ENCODE measurements at regions not wholly inside any gene's neighbourhood (a gene's known extent, or its start where the extent isn't known, plus 50 kb on each side); places are given as distances from the start of the nearest gene placed in this dataset.

DNA sequence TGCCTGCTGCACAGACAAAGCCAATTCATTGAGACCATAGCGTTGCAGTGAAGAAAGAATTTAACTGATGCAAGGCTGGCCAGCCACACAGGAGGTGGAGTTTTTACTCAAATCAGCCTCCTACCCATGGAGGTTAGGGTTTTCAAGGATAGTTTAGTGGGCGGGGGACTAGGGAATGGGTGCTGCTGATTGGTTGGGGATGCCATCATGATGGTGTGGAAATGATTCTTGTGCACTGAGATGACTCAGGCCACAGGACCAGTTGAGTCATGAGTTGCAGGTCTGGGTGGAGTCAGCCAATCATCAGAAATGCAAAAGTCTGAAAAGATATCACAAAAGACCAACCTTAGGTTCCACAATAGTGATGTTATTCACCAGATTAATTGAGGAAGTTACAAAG is 359.6 kb downstream of the FOXO1 start:
- intact Hi-C loops (cut with DNase I), result no loop called here
- no peak for ATAC-seq (ENCODE audit: poor library complexity)
- no peak for DNase-seq

DNA sequence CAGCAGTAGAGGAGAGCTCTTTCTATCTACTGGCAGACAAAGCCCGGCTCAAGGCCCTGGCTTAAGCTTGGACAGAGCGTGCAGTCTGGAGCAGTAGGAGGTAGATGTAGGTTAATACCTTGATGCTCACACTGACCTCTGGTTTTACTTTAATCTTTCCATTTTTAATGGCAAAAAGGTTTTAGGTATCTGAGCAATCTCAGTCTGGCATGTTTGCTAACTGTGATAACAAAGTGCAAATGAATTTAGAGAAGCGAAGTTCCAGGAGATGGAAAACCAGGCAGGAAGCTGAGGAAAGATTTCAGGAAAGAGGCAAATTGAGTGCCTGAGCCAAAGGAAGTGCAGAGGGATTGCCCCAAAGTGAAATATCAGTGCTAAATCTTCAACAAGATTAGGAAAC is 356.6 kb downstream of the FOXO1 start:
- ATAC-seq (ENCODE audit: poor library complexity) (no peak), DNase-seq (no peak)
- intact Hi-C loops (cut with DNase I), result no loop called here

DNA sequence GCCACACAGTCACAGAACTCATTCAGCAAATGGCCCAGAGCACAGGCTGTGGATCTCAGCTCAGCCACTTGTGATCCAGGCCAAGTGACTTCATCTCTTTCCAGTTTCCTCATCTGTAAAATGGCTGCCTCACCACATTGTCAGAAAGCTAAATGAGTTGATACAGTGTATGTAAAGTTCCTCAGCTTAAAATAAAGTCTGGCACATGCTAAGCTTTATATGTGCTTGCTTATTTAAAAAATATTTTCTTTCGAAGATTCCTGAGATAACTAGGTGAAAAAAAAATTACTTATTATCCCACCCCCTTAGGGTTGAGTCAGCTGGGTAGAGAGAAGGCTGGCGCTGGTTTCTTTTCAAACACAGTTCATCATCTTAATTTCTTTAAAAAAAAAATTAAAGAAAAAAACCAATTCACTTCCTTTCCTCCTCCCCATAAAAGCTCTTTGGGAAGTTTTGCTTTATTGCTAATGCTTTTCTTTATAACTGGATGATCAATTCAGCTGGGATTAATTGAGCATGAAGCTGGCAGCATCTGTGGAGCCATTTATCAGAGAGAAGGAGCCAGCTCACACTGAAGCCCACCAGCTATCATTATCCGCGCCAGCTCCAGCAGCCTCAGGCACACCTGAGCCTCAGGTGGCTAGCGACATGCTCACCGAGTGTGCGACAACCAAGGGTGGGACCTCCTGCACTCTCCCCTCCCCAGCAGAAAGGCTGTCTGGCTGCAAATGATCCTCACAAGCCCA is 354.9 kb downstream of the FOXO1 start:
- intact Hi-C loops (cut with DNase I), result no loop called here
- DNase-seq (no peak), ATAC-seq (ENCODE audit: poor library complexity) (no peak)

DNA sequence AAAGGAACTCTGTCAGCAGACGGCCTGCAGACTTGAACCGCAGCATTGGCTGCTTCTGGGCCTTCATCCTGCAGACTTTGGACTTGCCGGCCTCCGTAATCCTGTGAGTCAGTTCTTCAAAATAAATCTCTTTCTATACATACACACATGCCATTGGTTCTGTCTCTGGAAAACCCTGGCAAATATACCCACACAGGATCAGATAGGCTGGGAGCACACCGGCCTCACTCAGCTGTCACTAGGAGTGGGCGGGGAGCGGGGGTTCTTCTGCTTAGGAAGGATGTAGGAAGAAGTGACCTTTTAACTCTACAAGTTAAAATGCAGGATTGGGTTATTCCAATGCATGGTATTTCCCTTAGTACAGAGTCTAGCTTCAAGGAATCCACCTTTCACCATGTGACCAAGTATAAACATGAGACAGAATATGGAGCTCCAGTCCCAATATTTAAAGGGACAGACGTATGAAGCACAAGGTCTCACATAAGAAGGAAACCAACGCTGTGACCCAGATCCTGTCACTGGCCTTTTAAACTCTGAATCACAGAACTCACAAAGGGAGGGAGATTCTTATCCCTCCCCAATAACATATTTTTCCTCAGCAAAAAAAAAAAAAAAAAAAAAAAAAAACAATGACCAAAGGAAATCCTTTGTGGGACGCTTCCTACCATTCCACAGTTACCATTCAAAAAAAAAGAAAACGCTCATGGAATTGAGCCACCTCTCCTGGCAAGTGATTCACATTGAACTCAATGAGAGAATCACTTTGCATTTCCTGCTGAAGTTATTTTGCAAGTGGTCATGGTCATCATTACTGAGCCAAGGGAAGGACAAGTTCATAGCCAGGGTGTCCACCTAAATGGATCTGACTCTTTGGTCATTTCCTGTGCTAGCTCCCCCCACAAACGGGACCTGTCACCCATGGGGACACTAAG is 352.9 kb downstream of the FOXO1 start:
- DNase-seq, result no peak
- intact Hi-C loops (cut with DNase I), result no loop called here
- ATAC-seq (ENCODE audit: poor library complexity), result peak; percentile 36

DNA sequence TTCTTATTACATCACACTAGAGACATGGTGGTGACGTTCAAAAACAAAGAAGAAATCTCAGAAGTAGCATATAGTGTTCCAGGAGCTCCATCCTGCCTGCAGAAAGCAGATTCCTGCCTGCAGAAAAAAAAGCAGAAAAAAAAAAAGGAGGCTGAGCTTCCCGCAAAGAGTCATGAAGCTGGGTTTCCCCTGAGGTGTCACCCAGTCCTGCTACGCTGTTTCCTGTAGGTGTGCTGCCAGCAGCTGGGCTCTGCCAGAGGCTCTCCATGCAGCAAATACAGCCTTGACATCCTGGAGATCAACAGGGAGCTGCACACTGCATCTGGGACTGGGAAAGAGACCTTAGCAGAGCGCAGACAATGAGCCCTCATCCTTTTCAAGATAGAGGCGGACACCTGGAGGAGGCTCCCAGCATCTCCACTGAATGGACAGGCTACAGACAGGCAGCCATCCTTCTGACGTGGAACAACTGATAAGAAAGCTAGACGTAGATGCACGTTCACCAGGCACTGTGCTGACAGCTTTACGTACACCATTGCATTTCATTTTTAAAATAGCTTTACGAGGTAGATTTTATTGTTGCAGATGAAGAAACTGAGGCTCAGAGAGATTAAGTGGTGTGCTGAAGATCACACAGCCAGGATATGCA is 350.9 kb downstream of the FOXO1 start:
- ATAC-seq (ENCODE audit: poor library complexity), result peak; percentile 23
- DNase-seq, result no peak
- intact Hi-C loops (cut with DNase I), result no loop called here

DNA sequence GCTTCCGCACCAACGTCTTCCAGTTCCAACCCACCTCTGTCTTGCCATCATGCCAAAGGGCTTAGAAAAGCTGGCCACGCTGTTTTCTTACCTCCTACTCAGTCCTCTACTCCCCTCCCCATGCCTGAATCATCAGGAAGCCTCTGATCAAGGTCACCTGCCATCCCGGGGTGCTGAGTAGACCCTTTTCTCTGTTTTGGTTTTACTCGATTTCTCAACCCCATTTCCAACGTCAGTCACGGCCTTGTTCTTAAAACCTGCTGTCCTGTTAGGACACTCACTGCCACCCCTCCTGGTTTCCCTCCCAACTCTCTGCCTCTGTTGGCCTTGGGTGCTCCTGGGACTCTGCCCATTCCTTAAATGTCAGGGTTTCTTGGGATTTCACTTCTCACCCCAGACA is 350.1 kb downstream of the FOXO1 start:
- intact Hi-C loops (cut with DNase I), result no loop called here
- DNase-seq (no peak), ATAC-seq (ENCODE audit: poor library complexity) (no peak)

GRCh38 chr13:40317980-40318327 is 348.5 kb downstream of the FOXO1 start:
- intact Hi-C loops (cut with DNase I), result no loop called here
- DNase-seq (no peak), ATAC-seq (ENCODE audit: poor library complexity) (no peak)

DNA sequence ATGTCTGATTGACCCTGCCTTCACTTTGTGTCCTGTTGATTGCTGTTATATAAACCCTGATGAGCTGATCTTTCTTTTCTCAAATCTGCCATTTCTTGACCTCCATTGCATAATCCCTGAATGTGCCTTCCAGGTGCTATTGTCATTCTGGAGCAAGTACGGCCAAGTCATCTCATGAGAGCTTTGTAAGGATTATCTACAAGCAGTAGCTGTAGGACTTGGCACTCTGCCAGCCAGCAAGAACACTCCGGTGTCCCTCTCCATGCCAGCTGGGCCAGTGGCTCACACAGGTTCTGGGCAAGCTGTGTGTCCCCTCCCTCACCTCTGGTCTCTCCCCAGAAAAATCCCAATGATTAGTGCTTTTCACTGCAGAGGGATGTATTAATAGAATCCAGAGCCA is 348.1 kb downstream of the FOXO1 start:
- DNase-seq, result peak; percentile 71
- intact Hi-C loops (cut with DNase I), result no loop called here
- ATAC-seq (ENCODE audit: poor library complexity), result peak; percentile 77

DNA sequence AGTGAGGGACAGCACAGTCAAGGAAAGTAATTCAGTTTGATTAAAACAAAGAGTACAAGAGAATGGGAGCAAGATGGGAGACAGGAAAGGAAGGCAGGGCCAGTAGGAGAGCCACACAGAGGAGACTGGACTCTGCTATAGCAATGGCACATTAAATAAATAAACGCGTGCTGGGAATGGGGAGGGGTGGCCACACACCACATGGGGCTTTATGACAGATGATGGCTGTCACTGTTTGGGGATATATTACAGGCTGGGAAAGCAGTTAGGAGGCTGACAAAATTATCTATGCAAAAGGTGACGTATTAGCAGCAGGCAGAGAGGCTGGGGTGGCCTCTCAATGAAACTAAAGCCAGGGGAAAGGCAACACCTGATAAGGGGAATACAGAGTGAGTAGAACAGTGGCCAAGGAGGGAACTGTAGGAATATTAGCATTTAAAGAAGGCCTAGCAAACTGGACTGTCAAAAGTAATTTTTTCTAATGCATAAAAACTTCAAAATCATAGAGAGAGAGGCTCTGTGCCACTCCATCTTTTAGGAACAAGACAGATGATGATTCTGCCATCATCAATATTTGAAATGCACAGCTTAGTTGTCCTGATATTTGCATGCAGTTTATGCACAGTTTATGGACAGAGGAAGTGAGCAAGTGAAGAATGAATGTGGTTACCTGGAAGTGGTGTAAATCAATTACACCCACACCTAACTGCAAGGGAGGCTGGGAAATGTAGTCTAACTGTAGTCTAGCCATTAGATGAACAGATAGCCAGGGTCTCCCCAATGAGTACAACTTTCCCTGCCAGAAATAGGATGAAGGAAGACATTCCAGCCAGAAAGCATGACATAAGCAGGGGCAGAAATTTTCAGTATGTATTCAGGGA is 346.5 kb downstream of the FOXO1 start:
- ATAC-seq (ENCODE audit: poor library complexity) (no peak), DNase-seq (no peak)
- intact Hi-C loops (cut with DNase I), result no loop called here

DNA sequence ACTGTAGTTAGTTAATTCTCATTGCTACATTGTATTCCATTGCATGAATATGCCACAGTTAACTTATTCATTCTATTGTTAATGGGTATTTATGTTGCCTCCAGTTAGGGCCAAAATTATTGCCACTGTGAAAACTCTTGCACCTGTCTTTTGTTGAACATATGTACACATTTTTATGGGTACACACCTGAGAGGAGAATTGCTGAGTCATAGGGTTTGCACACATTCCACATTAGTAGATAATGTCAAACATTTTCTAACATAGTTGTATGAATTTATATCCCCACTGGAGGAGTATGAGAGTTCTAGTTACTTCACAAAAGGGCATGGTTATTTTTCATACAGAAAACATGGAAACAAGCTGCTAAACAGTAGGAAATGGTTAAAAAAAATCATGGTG is 338.4 kb downstream of the FOXO1 start:
- ATAC-seq (ENCODE audit: poor library complexity), result no peak
- intact Hi-C loops (cut with DNase I), result no loop called here
- no peak for DNase-seq

DNA sequence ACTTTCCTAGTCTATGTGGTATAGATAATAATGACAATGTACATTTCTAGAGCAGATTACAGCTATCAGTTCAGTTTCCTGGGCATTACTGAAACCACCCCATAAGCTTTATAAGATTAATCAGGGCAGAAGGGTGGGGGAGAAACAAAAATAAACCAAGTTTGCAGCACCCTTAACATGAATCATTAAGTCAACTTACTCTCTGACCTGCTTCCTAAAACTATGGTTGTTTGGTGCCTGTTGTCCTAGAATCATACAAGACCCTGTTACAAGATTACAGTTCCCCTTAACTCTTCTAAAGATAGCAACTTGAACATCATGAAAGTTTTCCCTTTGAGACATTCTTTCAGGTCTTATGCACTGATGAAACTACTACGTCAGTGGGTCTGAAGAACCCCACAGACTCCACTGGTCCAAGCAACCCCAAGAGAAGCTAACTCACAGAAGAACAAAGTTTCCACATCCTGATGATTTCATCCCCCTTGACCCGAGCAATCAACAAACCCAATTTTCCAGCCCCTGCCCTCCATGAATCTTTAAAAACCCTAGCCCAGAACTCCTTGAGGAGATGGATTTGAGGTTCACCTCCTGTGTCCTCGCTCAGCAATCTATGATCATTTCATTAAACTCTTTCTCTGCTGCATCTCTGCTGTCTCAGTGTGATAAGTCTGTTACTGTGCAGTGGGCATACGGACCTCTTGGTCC is 336.5 kb downstream of the FOXO1 start:
- intact Hi-C loops (cut with DNase I), result no loop called here
- ATAC-seq (ENCODE audit: poor library complexity) (no peak), DNase-seq (no peak)

DNA sequence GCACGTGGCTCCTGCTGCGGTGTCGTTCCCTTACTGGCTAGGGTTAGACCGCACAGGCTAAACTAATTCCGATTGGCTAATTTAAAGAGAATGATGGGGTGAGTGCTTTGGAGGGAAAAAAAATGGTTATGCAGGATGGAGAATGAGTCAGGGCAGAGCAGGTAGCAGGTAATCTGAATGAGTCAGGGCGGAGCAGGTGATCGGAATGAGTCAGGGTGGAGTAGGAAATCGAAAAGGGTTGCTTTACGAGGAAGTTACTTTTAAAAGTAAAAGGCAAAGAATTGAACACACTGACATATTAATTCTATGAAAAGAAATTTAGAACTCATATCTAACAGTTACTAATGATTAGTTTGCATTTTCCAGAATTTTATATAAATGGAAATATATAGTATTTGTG is 335.5 kb downstream of the FOXO1 start:
- DNase-seq (no peak), ATAC-seq (ENCODE audit: poor library complexity) (no peak)
- intact Hi-C loops (cut with DNase I), result no loop called here

- intact Hi-C loops (cut with DNase I), result no loop called here
- no peak for DNase-seq
- ATAC-seq (ENCODE audit: poor library complexity), result no peak
Measured at GRCh38 chr13:40331802-40332201, 334.6 kb downstream of the FOXO1 start.

GRCh38 chr13:40333226-40333625 is 333.2 kb downstream of the FOXO1 start:
- peak; percentile 72 for ATAC-seq (ENCODE audit: poor library complexity)
- no peak for DNase-seq

GRCh38 chr13:40334031-40334430 is 332.4 kb downstream of the FOXO1 start:
- DNase-seq, result no peak
- ATAC-seq (ENCODE audit: poor library complexity), result no peak
- intact Hi-C loops (cut with DNase I), result no loop called here

More at GRCh38 chr13:40333226-40333625, 333.2 kb downstream of the FOXO1 start:
- intact Hi-C loops (cut with DNase I), result no loop called here

DNA sequence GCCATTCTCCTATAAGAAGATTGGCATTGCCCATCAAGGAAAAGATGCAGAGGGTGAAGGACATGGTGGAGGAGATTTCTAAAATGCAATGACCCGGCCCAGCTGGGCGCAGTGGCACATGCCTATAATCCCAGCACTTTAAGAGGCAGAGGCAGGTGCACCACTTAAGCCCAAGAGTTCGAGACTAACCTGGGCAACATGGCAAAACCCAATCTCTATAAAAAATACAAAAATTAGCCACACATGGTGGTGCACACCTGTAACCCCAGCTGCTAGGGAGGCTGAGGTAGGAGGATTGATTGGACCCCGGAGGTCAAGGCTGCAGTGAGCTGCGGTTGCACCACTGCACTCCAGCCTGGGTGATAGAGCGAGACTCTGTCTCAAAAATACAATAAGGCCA is 331.8 kb downstream of the FOXO1 start:
- intact Hi-C loops (cut with DNase I), result no loop called here
- no peak for DNase-seq
- ATAC-seq (ENCODE audit: poor library complexity), result no peak

- ATAC-seq (ENCODE audit: poor library complexity) (peak; percentile 51), DNase-seq (no peak)
- intact Hi-C loops (cut with DNase I), result no loop called here
Measured at GRCh38 chr13:40336228-40337221, 329.9 kb downstream of the FOXO1 start.

All from Right ventricle myocardium superior (tissue), 1 donor.